Kidney epithelial cell (primary cell): ENCODE measurements at regions not wholly inside any gene's neighbourhood (a gene's known extent, or its start where the extent isn't known, plus 50 kb on each side); places are given as distances from the start of the nearest gene placed in this dataset.

Source experiments
- DNase-seq: peaks from one replicate; pipeline ENCODE4 v3.0.0-alpha.2; 2010; ENCODE audit warnings: low read depth
- H3K27me3 ChIP-seq: 2 replicates; pipeline ENCODE4 v1.6.0; 2011; ENCODE audit warnings: low read length; ENCODE audit not compliant: control insufficient read depth, insufficient read depth
- H3K36me3 ChIP-seq: 2 replicates; pipeline ENCODE4 v1.5.1; 2011; ENCODE audit warnings: low read length; ENCODE audit not compliant: control insufficient read depth, insufficient read depth
- H3K4me3 ChIP-seq: 2 replicates; pipeline ENCODE4 v1.5.1; 2011; ENCODE audit warnings: low read depth, mild to moderate bottlenecking, control low read depth, low read length
- CTCF ChIP-seq: IDR thresholded peaks from 2 replicates; pipeline ENCODE4 v1.5.1; 2011; ENCODE audit warnings: mild to moderate bottlenecking, moderate library complexity, low read length, control low read depth, inconsistent platforms; ENCODE audit not compliant: insufficient read depth, poor library complexity, severe bottlenecking

GRCh38 chr10:61837755-61838171 lies 63.7 kb upstream of the ARID5B start:
- H3K27me3 ChIP-seq: no peaks in the 10 kb centered on the region
- no peak for TF ChIP-seq CTCF
- H3K36me3 ChIP-seq: no peaks in the 10 kb centered on the region
- H3K4me3 ChIP-seq: no peak overlapping the region
- DNase-seq: no peak

GRCh38 chr10:61839916-61840315 lies 61.6 kb upstream of the ARID5B start:
- Histone ChIP-seq H3K4me3 (no peak overlapping the region), H3K27me3 (no peaks in the 10 kb centered on the region), H3K36me3 (no peaks in the 10 kb centered on the region)
- TF ChIP-seq CTCF: no peak
- DNase-seq: no peak

DNA sequence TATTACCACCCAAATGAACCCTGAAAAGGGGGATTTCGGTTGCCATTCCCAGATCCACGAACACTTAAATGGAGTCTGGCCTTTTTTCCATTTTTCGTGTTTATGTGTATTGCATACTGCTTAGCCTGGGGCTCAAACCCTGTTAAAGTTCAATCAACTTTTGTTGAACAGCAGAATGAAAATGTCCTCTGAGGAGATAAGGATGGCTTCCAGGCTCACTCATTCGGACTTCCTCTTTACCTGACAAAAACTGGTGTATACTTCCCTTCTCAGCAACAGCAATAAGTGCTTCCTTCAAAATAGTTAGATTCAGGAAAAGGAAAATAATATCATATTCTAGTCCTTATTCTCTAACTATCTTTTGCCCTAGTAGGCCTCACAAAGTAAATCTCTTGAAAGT lies 61.1 kb upstream of the ARID5B start:
- H3K27me3 ChIP-seq: no peaks in the 10 kb centered on the region
- H3K36me3 ChIP-seq: no peaks in the 10 kb centered on the region
- no peak for DNase-seq
- no peak overlapping the region for H3K4me3 ChIP-seq
- TF ChIP-seq CTCF: no peak

DNA sequence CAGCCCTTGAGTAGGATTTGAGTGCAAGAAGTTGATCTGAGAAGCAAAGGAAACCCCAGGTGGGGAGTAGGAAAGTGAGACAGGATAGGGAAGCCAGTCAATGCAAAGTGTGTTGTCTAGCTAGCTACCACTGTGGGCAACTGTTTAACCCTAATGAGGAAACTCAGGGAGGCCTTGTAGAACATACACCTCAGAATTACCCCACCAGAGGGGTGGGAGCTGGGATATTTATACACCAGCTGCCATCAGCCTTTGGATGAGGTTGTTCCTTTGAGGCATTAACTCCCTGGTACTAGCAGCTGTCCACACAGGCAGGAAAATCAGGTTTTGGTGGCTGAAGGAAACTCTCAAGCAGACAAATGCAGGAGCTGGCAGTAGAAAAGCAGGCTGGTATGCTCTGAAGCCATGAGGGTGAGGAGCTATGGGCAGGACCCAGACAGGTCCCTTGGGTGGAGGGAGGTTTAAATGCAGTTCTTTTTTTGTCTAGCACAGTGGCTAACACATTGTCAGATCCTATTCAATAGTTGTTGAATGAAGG lies 60.1 kb upstream of the ARID5B start:
- TF ChIP-seq CTCF: no peak
- no peak overlapping the region for H3K4me3 ChIP-seq
- H3K36me3 ChIP-seq: no peaks in the 10 kb centered on the region
- no peak for DNase-seq
- H3K27me3 ChIP-seq: no peaks in the 10 kb centered on the region

- Histone ChIP-seq H3K27me3 (no peaks in the 10 kb centered on the region), H3K36me3 (no peaks in the 10 kb centered on the region), H3K4me3 (no peak overlapping the region)
- TF ChIP-seq CTCF: no peak
- DNase-seq: no peak
These were observed 58.6 kb upstream of the ARID5B start for GRCh38 chr10:61842755-61843497.
